AG10803 (cell line): ENCODE measurements at regions not wholly inside any gene's neighbourhood (a gene's known extent, or its start where the extent isn't known, plus 50 kb on each side); places are given as distances from the start of the nearest gene placed in this dataset.

ENCODE experiments used
- DNase-seq: peaks from one replicate; pipeline ENCODE4 v3.0.0; 2010; ENCODE audit warnings: low read depth
- H3K4me3 ChIP-seq: 2 replicates; pipeline ENCODE4 v1.5.1; 2011; ENCODE audit warnings: mild to moderate bottlenecking, low read length, control low read depth
- TF ChIP-seq, protein P1 (sequence below): conservative IDR thresholded peaks from 2 replicates; pipeline ENCODE4 v1.5.1; 2011; ENCODE audit warnings: mild to moderate bottlenecking, low read length, control low read depth, inconsistent platforms

DNA sequence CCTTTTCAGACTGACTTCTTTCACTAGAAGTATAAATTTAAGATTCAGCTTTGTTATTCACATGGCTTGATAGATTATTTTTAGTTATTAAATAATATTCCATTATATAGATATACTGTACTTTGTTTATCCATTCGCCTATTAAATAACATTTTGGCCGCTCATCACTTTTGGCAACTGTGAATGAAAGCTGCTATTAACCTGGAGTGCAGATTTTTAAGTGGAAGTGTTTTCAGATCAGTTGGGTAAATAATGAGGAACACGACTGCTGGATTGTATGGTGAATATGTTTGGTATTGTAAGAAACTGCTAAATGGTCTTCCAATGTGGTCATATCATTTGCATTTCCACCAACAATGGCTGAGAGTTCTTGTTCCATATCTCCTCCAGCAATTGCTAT is 97.6 kb upstream of the ZNF804B start:
- H3K4me3 ChIP-seq, result no peak overlapping the region
- TF ChIP-seq, protein P1, sequence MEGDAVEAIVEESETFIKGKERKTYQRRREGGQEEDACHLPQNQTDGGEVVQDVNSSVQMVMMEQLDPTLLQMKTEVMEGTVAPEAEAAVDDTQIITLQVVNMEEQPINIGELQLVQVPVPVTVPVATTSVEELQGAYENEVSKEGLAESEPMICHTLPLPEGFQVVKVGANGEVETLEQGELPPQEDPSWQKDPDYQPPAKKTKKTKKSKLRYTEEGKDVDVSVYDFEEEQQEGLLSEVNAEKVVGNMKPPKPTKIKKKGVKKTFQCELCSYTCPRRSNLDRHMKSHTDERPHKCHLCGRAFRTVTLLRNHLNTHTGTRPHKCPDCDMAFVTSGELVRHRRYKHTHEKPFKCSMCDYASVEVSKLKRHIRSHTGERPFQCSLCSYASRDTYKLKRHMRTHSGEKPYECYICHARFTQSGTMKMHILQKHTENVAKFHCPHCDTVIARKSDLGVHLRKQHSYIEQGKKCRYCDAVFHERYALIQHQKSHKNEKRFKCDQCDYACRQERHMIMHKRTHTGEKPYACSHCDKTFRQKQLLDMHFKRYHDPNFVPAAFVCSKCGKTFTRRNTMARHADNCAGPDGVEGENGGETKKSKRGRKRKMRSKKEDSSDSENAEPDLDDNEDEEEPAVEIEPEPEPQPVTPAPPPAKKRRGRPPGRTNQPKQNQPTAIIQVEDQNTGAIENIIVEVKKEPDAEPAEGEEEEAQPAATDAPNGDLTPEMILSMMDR, result no peak
- no peak for DNase-seq

DNA sequence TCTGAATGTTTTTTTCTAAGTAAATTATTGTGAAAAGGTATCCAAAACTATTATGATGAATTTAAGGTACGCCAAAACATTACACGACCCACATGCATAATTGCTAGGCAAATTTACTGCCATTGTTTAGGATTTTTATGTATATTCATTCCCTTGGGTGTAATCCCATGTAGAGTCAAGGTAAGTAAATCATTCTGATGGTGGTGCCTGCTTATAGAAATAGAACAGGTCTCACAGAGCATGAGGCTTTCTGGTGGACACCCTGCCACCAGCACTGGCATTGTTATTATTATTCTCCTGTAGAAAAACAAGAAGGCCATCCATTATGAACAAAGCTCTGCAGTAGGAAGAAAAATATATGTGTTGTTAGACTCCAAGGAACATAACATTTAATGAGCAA is 111.7 kb upstream of the ZNF804B start:
- TF ChIP-seq, protein P1, result no peak
- DNase-seq, result no peak
- no peak overlapping the region for H3K4me3 ChIP-seq

DNA sequence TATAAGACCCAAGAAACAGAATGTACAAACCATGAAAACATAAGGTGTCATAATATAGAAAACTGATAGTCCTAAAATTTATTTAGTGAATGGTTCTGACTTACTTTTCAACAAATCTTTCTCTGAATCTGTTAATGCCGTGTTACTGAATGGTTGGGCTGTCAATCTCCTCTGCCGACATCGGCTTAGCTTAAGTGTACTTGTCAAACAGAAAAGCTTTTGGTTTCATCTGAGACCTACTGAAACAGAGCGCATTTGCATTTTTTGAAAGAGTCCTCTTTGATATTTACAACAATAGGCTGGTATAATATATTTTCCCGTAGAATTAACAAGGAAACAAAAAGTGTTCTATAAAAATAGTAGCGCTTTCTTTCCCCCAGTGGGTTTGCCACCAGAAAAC is 120.9 kb upstream of the ZNF804B start:
- no peak for DNase-seq
- TF ChIP-seq, protein P1, result no peak
- no peak overlapping the region for H3K4me3 ChIP-seq

DNA sequence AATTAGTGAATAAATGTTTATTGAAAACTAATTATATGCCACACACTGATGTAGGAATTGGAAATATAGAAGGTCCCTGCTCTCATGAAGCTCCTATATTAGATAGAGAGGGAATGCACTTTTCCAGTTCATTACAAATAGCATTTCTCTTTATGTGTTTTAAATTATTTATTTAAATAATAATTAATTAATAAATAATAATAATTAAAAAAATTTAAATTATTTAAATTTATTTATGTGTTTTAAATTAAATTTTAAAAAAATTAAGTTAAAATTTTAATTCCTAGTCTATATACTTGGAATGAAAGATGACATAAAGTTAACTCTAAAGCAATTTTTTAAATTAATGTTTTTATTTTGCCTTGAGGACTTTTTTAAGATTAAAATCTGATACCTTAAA is 121.7 kb upstream of the ZNF804B start:
- DNase-seq, result no peak
- TF ChIP-seq, protein P1, result no peak
- H3K4me3 ChIP-seq, result no peak overlapping the region

DNA sequence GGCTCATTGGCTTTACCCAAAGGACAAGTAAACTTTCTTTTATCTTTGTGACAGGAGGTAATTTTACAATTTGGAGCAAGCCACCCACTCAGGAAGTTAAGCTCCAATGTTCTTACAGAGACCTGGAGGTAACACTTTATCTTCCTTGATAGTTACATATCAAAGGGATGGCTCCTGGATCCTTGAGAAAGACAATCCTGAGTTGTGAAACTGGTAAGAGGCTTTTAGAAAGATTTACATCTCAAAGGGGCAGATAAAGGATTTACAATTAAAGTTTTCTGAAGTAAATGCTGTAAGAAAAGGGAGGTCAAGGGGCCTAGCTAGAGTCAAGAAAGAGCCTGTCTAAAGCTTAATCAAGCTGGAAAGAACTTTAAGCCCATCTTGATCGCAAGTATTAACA is 124.4 kb upstream of the ZNF804B start:
- no peak overlapping the region for H3K4me3 ChIP-seq
- TF ChIP-seq, protein P1, result no peak
- DNase-seq, result no peak

DNA sequence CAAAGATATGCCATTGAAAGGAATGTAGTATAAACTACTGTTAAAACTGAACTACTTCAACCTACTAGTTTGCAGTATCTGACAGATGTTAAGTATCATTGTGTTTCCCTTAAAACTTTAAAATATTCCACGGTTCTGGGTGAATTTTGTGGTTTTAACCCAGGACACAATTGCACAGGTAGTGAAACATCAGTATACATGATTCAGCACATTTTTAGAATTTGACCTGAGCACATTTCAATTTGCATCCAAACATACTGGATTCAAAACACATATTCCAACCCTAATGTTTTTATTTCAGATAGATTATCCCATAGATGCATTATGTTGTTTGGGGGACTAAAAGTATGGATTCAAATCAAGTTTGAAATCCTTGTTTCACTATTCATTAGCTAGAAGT is 129.9 kb upstream of the ZNF804B start:
- no peak overlapping the region for H3K4me3 ChIP-seq
- TF ChIP-seq, protein P1, result no peak

DNA sequence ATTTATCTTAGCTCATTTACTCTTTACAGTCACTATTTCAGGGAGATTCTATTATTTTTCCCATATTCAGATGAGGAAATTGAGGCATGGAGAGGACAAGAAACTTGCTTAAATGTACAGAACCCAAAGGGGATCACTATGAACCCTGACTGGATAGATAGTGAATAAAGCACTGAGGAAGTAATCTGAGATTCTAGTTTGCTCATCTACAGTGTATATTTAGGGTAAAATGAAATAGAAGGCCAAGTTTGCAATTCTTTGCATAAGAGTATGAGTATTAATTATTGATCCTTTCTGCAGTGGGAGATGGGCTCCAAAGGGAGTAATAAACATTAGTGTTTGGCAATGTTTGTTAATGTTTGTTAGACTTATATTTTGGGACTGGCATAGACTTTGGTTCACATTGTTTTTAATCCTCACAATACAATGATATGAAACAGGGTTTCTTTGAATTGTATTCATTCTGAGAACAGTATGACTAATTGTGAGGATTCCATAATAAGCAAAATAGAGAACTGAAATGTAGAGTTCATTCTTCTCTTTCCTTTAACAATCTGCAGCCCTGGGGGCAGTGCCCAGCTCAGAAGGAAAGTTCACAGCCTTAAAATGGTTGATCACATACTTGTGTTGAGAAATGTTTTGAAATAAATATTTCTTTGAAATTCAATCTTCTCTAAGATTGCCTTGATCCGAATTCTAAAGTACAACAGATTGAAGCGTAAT is 131.0 kb upstream of the ZNF804B start:
- no peak overlapping the region for H3K4me3 ChIP-seq
- TF ChIP-seq, protein P1, result no peak
- DNase-seq, result no peak

More for the DNA sequence above, 129.9 kb upstream of the ZNF804B start:
- no peak for DNase-seq
